ENCODE measurements at regions not wholly inside any gene's neighbourhood (a gene's known extent, or its start where the extent isn't known, plus 50 kb on each side); places are given as distances from the start of the nearest gene placed in this dataset.
"Not testable (repeated sequence)": the region's sequence is repeated elsewhere in the genome, so short reads cannot be mapped to it uniquely, and the experiment has no call there.

DNA sequence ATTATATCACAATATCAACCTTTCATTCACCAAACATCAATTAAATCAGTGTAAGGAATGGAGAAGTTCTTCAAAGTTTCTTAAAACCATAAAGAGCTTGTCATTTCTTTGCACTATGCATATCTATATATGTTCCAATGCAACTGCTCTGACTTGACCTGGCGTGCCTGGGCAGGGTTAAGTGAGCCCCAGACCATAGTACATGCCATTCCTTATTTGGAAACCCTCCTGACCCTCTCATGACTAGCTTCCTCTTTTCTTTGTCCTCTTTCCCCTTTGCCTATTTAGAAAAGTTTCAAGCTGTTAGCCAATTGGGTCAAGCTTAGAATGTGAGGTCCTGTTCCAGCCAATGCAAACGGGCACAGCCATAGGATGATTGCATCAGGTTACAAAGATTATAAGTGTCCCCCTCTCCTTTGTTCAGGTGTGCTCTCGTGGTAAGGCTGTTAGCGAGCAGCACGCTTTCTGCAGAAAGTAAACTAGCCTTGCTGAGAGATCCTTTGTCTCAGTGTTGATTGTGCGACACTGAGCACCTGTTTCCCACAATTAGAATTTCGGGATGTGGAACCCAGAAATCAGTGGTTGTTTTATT is 78.2 kb upstream of the UXS1 start:
- no peak overlapping the region for H3K4me3 ChIP-seq
- no peak for TF ChIP-seq CTCF (IDR thresholded peaks at IDR 0.05)

DNA sequence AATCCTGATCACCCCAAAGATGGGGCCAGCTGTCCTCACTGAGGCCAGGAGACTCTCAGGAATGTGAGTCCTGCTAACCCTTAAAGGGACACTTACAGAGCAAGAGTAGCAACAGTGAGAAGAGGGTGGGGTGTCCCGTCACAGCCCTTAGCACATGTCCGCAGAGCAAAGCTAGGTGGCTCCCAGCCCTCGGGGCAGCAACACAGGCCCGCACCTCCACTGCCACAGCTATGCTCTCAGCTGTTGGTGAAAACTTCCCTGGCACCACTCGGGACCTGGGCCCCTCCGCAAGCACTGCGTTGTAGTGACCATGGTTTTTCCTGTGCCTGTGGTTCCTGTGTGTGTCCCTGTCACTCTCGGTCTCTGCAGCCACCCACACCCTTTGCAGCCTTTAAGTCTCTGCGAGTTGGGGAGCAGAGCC is 76.4 kb upstream of the UXS1 start:
- no peak for DNase-seq (ENCODE audit: low spot score)
- H3K4me3 ChIP-seq: peak overlapping the region; percentile 68

More for the DNA sequence above, 78.2 kb upstream of the UXS1 start:
- no peak overlapping the region for H3K27ac ChIP-seq
- DNase-seq (ENCODE audit: low spot score): no peak

DNA sequence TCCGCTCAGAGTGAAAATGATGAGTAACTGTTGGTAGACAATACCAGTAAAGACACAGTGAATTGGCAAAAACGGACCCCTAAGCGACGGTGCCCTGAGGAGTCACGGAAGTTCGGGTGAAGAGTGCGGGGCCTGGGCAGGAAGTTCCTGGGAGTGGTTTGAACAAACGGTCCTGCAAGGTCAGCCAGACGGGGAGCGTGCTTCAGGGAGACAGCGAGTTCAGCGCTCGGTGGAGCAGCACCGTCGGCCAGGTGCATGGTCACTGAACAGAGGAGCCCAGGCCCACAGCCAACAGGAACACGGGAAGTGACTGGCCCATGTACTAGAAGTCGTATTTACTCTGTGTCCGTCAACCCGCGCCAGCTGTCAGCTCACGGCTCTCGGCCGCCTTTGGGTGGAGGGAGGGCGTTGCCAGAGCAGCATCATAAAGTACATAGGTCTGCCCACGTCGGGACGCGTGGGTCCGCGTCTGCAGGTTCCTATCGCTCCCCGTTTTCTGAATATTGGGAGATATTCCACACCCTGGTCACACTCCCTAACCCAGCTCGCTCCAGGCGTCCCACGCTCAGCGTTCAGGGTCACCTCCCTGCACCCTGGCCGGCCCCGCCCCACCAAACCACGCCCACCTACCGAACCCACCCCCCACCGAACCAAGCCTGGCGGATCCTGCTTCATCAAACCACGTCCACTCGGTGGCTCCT is 75.6 kb upstream of the UXS1 start:
- TF ChIP-seq CTCF (IDR thresholded peaks at IDR 0.05): no peak
- Histone ChIP-seq H3K27ac (no peak overlapping the region), H3K4me3 (peak overlapping the region; percentile 68)
- no peak for DNase-seq (ENCODE audit: low spot score)

More for the DNA sequence above, 76.4 kb upstream of the UXS1 start:
- H3K27ac ChIP-seq: no peak overlapping the region
- TF ChIP-seq CTCF (IDR thresholded peaks at IDR 0.05): no peak

DNA sequence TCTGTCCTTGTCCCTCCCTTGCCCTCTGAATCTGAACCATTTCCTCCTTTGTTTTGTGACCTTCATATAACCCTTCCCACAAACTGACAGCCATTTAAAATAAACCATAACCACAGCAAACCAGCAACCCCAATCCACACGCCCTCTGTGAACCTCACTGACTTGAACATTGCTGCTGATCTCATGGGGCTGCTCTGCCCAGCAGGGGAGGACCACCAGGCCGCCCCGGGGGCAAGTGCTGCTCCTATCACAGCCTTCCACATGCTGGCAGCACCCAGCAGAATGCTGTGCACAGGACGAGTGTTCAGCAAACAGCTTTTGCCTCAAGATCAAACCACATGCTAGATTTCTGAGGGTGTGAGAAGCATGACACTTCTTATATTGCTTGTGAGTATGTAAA is 73.9 kb upstream of the UXS1 start:
- H3K4me3 ChIP-seq: no peak overlapping the region
- DNase-seq (ENCODE audit: low spot score): no peak
- H3K27ac ChIP-seq: no peak overlapping the region
- no peak for TF ChIP-seq CTCF (IDR thresholded peaks at IDR 0.05)

GRCh38 chr2:106261871-106262321 is 67.8 kb upstream of the UXS1 start:
- TF ChIP-seq CTCF (IDR thresholded peaks at IDR 0.05): no peak
- Histone ChIP-seq H3K4me3 (no peak overlapping the region), H3K27ac (no peak overlapping the region)
- DNase-seq (ENCODE audit: low spot score): no peak

DNA sequence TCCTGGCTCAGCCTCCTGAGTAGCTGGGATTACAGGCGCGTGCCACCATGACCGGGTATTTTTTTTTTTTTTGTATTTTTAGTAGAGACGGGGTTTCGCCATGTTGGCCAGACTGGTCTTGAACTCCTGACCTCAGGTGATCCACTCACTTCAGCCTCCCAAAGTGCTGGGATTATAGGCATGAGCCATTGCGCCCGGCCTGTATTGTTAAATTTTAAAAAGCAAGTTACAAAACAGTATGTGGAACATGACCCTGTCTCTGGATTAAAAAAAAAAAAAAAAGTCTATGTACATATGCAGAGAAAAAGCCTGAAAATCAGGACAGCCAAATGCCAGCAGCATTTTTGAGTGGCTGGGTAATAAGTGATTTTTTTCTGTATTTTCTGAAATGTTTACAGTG is 64.8 kb upstream of the UXS1 start:
- not testable (repeated sequence) for H3K4me3 ChIP-seq; DNase-seq (ENCODE audit: low spot score); H3K27ac ChIP-seq

DNA sequence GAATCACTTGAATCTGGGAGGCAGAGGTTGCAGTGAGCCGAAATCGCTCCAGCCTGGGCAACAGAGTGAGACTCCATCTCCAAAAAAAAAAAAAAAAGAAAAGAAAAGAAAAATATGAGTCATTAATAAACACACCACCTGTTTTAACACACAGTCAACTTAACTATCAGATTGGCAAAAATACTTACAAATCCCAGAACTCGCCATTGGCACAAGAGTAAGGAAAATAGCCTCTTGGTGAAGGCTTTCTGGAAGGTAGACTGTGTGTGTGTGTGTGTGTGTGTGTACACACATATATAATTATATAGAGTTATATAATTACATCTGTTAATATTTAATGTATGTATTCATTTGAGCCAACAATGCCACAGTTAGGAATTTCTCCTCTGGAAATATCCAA is 63.7 kb upstream of the UXS1 start:
- Histone ChIP-seq H3K27ac (no peak overlapping the region), H3K4me3 (no peak overlapping the region)
- DNase-seq (ENCODE audit: low spot score): no peak
- TF ChIP-seq CTCF (IDR thresholded peaks at IDR 0.05): no peak
